Astrocyte of the cerebellum (primary cell): ENCODE measurements at regions not wholly inside any gene's neighbourhood (a gene's known extent, or its start where the extent isn't known, plus 50 kb on each side); places are given as distances from the start of the nearest gene placed in this dataset.
A peak's percentile ranks its signal among the peaks of the same experiment; 100 is the strongest.

Experiments
- DNase-seq: peaks from one replicate; pipeline ENCODE4 v3.0.0-alpha.2; 2011; ENCODE audit warnings: low read depth
- H3K4me3 ChIP-seq: 2 replicates; pipeline ENCODE4 v1.5.1; 2011; ENCODE audit warnings: mild to moderate bottlenecking, low read depth, low read length, moderate library complexity
- in situ Hi-C: cut with HindIII; loops from 2 replicates; pipeline ENCODE4 v1.10.0; 2017; ENCODE audit warnings: low sequenced_read_pairs
- TF ChIP-seq, protein P1 (sequence below): IDR thresholded peaks from 2 replicates; pipeline ENCODE4 v1.5.1; 2012; ENCODE audit warnings: low read length, low read depth, moderate library complexity, mild to moderate bottlenecking; ENCODE audit errors: missing control alignments

- in situ Hi-C loops, result no loop called here
- TF ChIP-seq, protein P1, sequence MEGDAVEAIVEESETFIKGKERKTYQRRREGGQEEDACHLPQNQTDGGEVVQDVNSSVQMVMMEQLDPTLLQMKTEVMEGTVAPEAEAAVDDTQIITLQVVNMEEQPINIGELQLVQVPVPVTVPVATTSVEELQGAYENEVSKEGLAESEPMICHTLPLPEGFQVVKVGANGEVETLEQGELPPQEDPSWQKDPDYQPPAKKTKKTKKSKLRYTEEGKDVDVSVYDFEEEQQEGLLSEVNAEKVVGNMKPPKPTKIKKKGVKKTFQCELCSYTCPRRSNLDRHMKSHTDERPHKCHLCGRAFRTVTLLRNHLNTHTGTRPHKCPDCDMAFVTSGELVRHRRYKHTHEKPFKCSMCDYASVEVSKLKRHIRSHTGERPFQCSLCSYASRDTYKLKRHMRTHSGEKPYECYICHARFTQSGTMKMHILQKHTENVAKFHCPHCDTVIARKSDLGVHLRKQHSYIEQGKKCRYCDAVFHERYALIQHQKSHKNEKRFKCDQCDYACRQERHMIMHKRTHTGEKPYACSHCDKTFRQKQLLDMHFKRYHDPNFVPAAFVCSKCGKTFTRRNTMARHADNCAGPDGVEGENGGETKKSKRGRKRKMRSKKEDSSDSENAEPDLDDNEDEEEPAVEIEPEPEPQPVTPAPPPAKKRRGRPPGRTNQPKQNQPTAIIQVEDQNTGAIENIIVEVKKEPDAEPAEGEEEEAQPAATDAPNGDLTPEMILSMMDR, result no peak
Measured at GRCh38 chr4:138092060-138092459, 150.1 kb downstream of the SLC7A11 start.

GRCh38 chr4:138090918-138091676, 151.1 kb downstream of the SLC7A11 start:
- no peak for DNase-seq
- TF ChIP-seq, protein P1, result no peak
- in situ Hi-C loops, result no loop called here
- no peak overlapping the region for H3K4me3 ChIP-seq

More at GRCh38 chr4:138092060-138092459, 150.1 kb downstream of the SLC7A11 start:
- H3K4me3 ChIP-seq, result no peak overlapping the region
- DNase-seq, result no peak

DNA sequence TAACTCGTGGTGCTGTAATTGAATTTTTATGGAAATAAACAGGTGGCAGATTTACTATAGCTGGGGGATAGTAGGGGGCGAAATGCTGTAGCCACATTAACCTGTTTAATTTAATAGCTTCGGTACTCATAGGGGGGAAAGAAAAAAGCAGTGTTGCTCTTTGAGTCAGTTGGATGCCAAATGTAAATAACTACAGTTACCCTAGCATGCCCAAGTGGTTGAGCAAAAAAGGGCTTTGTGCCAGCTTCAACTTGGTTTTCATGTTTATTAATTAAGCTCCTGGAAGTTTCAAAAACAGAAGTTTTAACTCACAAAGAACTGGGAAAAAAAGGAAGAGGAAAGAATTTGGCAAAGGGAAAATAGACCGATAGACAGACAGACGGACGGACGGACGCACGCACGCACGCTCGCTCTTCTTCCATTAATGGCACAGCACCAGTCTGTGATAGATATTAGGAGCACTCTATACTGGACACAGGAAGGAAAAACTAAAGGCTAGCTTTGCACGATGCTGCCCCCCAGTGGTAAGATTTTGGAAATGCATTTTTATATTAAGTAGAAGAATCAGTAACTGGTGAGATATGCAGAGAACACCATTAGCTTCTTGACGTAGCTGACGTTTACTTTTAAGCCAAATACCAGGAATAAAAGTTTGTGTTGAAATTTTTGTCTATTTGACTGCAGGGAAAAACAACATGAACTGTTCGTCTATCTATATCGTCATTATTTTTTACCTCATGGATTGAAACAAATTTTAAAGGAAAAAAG, 151.8 kb downstream of the SLC7A11 start:
- TF ChIP-seq, protein P1, result peak; percentile 68
- in situ Hi-C loops, result no loop called here
- peak; percentile 61 for DNase-seq
- H3K4me3 ChIP-seq, result peak overlapping the region; percentile 30

DNA sequence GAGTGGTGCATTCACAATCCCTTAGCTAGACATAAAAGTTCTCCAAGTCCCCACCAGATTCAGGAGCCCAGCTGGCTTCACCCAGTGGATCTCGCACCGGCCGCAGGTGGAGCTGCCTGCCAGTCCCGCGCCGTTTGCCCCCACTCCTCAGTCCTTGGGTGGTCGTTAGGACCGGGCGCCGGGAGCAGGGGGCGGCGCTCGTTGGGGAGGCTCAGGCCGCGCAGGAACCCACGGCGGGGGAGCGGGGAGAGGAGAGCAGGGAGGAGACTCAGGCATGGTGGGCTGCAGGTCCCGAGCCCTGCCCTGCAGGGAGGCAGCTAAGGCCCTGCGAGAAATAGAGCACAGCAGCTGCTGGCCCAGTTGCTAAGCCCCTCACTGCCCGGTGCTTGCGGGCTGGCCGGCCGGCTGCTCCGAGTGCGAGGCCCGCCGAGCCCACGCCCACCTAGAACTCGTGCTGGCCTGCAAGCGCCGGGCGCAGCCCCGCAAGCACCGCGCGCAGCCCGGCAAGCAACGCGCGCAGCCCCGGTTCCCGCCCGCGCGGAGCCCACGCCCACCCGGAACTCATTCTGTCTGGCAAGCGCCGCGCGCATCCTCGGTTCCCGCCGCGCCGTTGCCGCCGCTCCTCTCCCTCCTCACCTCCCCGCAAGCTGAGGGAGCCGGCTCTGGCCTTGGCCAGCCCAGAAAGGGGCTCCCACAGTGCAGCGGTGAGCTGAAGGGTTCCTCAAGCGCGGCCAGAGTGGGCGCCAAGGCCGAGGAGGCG, 153.5 kb downstream of the SLC7A11 start:
- H3K4me3 ChIP-seq, result no peak overlapping the region
- TF ChIP-seq, protein P1, result no peak
- in situ Hi-C loops, result no loop called here
- DNase-seq, result no peak

GRCh38 chr4:138087066-138087719, 155.0 kb downstream of the SLC7A11 start:
- in situ Hi-C loops, result no loop called here
- no peak for DNase-seq
- TF ChIP-seq, protein P1, result no peak
- H3K4me3 ChIP-seq, result no peak overlapping the region

- DNase-seq, result no peak
- in situ Hi-C loops, result no loop called here
- TF ChIP-seq, protein P1, result no peak
- no peak overlapping the region for H3K4me3 ChIP-seq
Measured at GRCh38 chr4:138086611-138087041, 155.5 kb downstream of the SLC7A11 start.
